Duodenal mucosa (tissue), 2 donors: ENCODE measurements at regions not wholly inside any gene's neighbourhood (a gene's known extent, or its start where the extent isn't known, plus 50 kb on each side); places are given as distances from the start of the nearest gene placed in this dataset.

Experiments used
- H3K27ac ChIP-seq: one replicate; pipeline ENCODE4 v1.7.0; 2013; ENCODE audit warnings: low read depth, low read length
- H3K27me3 ChIP-seq, 2 donors: one replicate each; pipeline ENCODE4 v1.7.0; 2013; ENCODE audit warnings: low read length in 2 of 2, control low read depth in 1 of 2; ENCODE audit not compliant: insufficient read depth in 2 of 2, control insufficient read depth in 1 of 2
- H3K36me3 ChIP-seq, 2 donors: one replicate each; pipeline ENCODE4 v1.7.0; 2013; ENCODE audit warnings: low read length in 2 of 2, control low read depth in 1 of 2; ENCODE audit not compliant: insufficient read depth in 2 of 2, control insufficient read depth in 1 of 2
- H3K4me1 ChIP-seq, 2 donors: one replicate each; pipeline ENCODE4 v1.7.0; 2013; ENCODE audit warnings: low read length in 2 of 2, control low read depth in 1 of 2; ENCODE audit not compliant: insufficient read depth in 2 of 2, control insufficient read depth in 1 of 2
- H3K4me3 ChIP-seq, 2 donors: one replicate each; pipeline ENCODE4 v1.7.0; 2013; ENCODE audit warnings: low read length in 2 of 2, low read depth in 1 of 2
- H3K9ac ChIP-seq, 2 donors: one replicate each; pipeline ENCODE4 v1.7.0; 2013; ENCODE audit warnings: low read length in 2 of 2, low read depth in 1 of 2
- H3K9me3 ChIP-seq, 2 donors: one replicate each; pipeline ENCODE4 v1.7.0; 2013; ENCODE audit warnings: low read length in 2 of 2, control low read depth in 1 of 2; ENCODE audit not compliant: control insufficient read depth in 1 of 2

- H3K9ac ChIP-seq, result no peak overlapping the region
Measured at GRCh38 chr6:37580176-37580955, 80.7 kb upstream of the CCDC167 start.

GRCh38 chr6:37579444-37580067 is 79.9 kb upstream of the CCDC167 start:
- Histone ChIP-seq H3K9me3 (no peaks in the 10 kb centered on the region), H3K4me1 (no peaks in the 10 kb centered on the region), H3K27me3 (no peaks in the 10 kb centered on the region), H3K9ac (no peak overlapping the region), H3K4me3 (no peak overlapping the region), H3K27ac (no peak overlapping the region), H3K36me3 (no peaks in the 10 kb centered on the region)

More at GRCh38 chr6:37580176-37580955, 80.7 kb upstream of the CCDC167 start:
- no peaks in the 10 kb centered on the region for H3K36me3 ChIP-seq
- H3K4me3 ChIP-seq, result no peak overlapping the region
- no peaks in the 10 kb centered on the region for H3K9me3 ChIP-seq
- no peaks in the 10 kb centered on the region for H3K4me1 ChIP-seq
- no peaks in the 10 kb centered on the region for H3K27me3 ChIP-seq
- no peak overlapping the region for H3K27ac ChIP-seq

- H3K27me3 ChIP-seq, result no peaks in the 10 kb centered on the region
- no peak overlapping the region for H3K27ac ChIP-seq
- no peak overlapping the region for H3K9ac ChIP-seq
- no peaks in the 10 kb centered on the region for H3K4me1 ChIP-seq
- H3K9me3 ChIP-seq, result no peaks in the 10 kb centered on the region
- no peak overlapping the region for H3K4me3 ChIP-seq
- H3K36me3 ChIP-seq, result no peaks in the 10 kb centered on the region
Measured at GRCh38 chr6:37578104-37578503, 78.4 kb upstream of the CCDC167 start.

GRCh38 chr6:37576336-37576737 is 76.6 kb upstream of the CCDC167 start:
- Histone ChIP-seq H3K27ac (no peak overlapping the region), H3K9ac (no peak overlapping the region)

GRCh38 chr6:37575221-37575620 is 75.5 kb upstream of the CCDC167 start:
- H3K4me3 ChIP-seq, result no peak overlapping the region
- no peak overlapping the region for H3K27ac ChIP-seq
- H3K4me1 ChIP-seq, result no peaks in the 10 kb centered on the region
- H3K9ac ChIP-seq, result no peak overlapping the region
- H3K9me3 ChIP-seq, result no peaks in the 10 kb centered on the region
- peaks cover 3 to 6% of the 10 kb centered on the region in 2 donors for H3K27me3 ChIP-seq
- H3K36me3 ChIP-seq, result no peaks in the 10 kb centered on the region

More at GRCh38 chr6:37576336-37576737, 76.6 kb upstream of the CCDC167 start:
- Histone ChIP-seq H3K4me1 (no peaks in the 10 kb centered on the region), H3K4me3 (no peak overlapping the region), H3K27me3 (no peaks in the 10 kb centered on the region), H3K36me3 (no peaks in the 10 kb centered on the region), H3K9me3 (no peaks in the 10 kb centered on the region)

- H3K9ac ChIP-seq, result no peak overlapping the region
- H3K27me3 ChIP-seq, result peaks cover 3 to 10% of the 10 kb centered on the region in 2 donors
- no peaks in the 10 kb centered on the region for H3K36me3 ChIP-seq
- H3K9me3 ChIP-seq, result no peaks in the 10 kb centered on the region
- H3K27ac ChIP-seq, result no peak overlapping the region
- no peaks in the 10 kb centered on the region for H3K4me1 ChIP-seq
- H3K4me3 ChIP-seq, result no peak overlapping the region
Measured at GRCh38 chr6:37572334-37572733, 72.6 kb upstream of the CCDC167 start.

- H3K27me3 ChIP-seq, result peaks cover 4 to 14% of the 10 kb centered on the region in 2 donors
Measured at GRCh38 chr6:37570482-37571133, 70.9 kb upstream of the CCDC167 start.

GRCh38 chr6:37569743-37570481 is 70.2 kb upstream of the CCDC167 start:
- Histone ChIP-seq H3K9me3 (no peaks in the 10 kb centered on the region), H3K4me3 (no peak overlapping the region), H3K4me1 (peaks cover 0 to 4% of the 10 kb centered on the region in 2 donors), H3K27me3 (peaks cover 11 to 21% of the 10 kb centered on the region in 2 donors), H3K27ac (no peak overlapping the region), H3K36me3 (no peaks in the 10 kb centered on the region), H3K9ac (no peak overlapping the region)

More at GRCh38 chr6:37570482-37571133, 70.9 kb upstream of the CCDC167 start:
- Histone ChIP-seq H3K4me1 (peaks cover 0 to 4% of the 10 kb centered on the region in 2 donors), H3K36me3 (no peaks in the 10 kb centered on the region), H3K27ac (no peak overlapping the region), H3K9ac (no peak overlapping the region), H3K4me3 (no peak overlapping the region), H3K9me3 (no peaks in the 10 kb centered on the region)

- Histone ChIP-seq H3K9me3 (no peaks in the 10 kb centered on the region), H3K9ac (no peak overlapping the region), H3K27ac (no peak overlapping the region), H3K36me3 (no peaks in the 10 kb centered on the region), H3K27me3 (peaks cover 14 to 26% of the 10 kb centered on the region in 2 donors), H3K4me3 (no peak overlapping the region), H3K4me1 (peaks cover 0 to 4% of the 10 kb centered on the region in 2 donors)
Measured at GRCh38 chr6:37569317-37569716, 69.6 kb upstream of the CCDC167 start.
